Caco-2 (cell line): ENCODE measurements at regions not wholly inside any gene's neighbourhood (a gene's known extent, or its start where the extent isn't known, plus 50 kb on each side); places are given as distances from the start of the nearest gene placed in this dataset.

Experiments used
- BruUV-seq: library from RNA; stranded (reverse); fragments of 400-500 nt; replicated peaks from 2 replicates; lab custom pipeline; 2021; lab: Mats Ljungman, UMichigan
- CTCF ChIA-PET: fragments of 300-600 bp; sonication (Branson Sonifier 250); formaldehyde crosslinking; loops from one replicate; lab custom pipeline; 2022; ENCODE audit warnings: antibody characterized with exemption; lab: Charles Lee
- POLR2A ChIA-PET: fragments of 300-600 bp; sonication (Branson Sonifier 250); formaldehyde crosslinking; loops from one replicate; lab custom pipeline; 2022; ENCODE audit warnings: antibody characterized with exemption; lab: Charles Lee
- DNase-seq, 2 experiments: peaks; one replicate each; pipeline versions ENCODE4 v3.0.0 to v3.0.0-alpha.2; 2020 to 2022
- H3K27me3 ChIP-seq: replicated peaks from 2 replicates; pipeline ENCODE4 v1.6.0; 2011; ENCODE audit warnings: low read length; ENCODE audit not compliant: control insufficient read depth, insufficient read depth
- H3K36me3 ChIP-seq: 2 replicates; pipeline ENCODE4 v1.5.1; 2011; ENCODE audit warnings: low read length; ENCODE audit not compliant: control insufficient read depth, insufficient read depth
- H3K4me1 ChIP-seq: fragments of 250-450 bp; sonication (Bioruptor Pico); 2 replicates; pipeline ENCODE4 v1.5.1; 2020; ENCODE audit warnings: mild to moderate bottlenecking
- H3K4me3 ChIP-seq: 2 replicates; pipeline ENCODE4 v1.5.1; 2011; ENCODE audit warnings: low read depth, mild to moderate bottlenecking, control low read depth, low read length
- H3K9me3 ChIP-seq: fragments of 250-450 bp; sonication (Bioruptor Pico); 2 replicates; pipeline ENCODE4 v1.5.1; 2020; ENCODE audit warnings: mild to moderate bottlenecking, moderate library complexity
- H3K27ac Mint-ChIP-seq: one replicate; pipeline ENCODE4 v1.8.0; 2022; ENCODE audit warnings: mixed read lengths; ENCODE audit not compliant: unreplicated experiment
- H3K27me3 Mint-ChIP-seq: one replicate; pipeline ENCODE4 v1.8.0; 2022; ENCODE audit warnings: mixed read lengths; ENCODE audit not compliant: insufficient read depth, unreplicated experiment
- H3K36me3 Mint-ChIP-seq: one replicate; pipeline ENCODE4 v1.8.0; 2022; ENCODE audit warnings: mild to moderate bottlenecking, mixed read lengths; ENCODE audit not compliant: insufficient read depth, unreplicated experiment
- H3K4me1 Mint-ChIP-seq: one replicate; pipeline ENCODE4 v1.8.0; 2022; ENCODE audit warnings: low read depth, mixed read lengths; ENCODE audit not compliant: unreplicated experiment
- H3K4me3 Mint-ChIP-seq: one replicate; pipeline ENCODE4 v1.8.0; 2022; ENCODE audit warnings: mild to moderate bottlenecking, moderate library complexity, mixed read lengths; ENCODE audit not compliant: unreplicated experiment
- H3K9me3 Mint-ChIP-seq: one replicate; pipeline ENCODE4 v1.8.0; 2022; ENCODE audit warnings: mixed read lengths; ENCODE audit not compliant: unreplicated experiment
- CTCF ChIP-seq, 2 experiments: fragments of 200-600 bp in 1 of 2; IDR thresholded peaks; 1 replicate in 1 of 2; 2 replicates in 1 of 2; pipeline versions ENCODE4 v1.5.1 to v1.8.0; 2011 to 2022; ENCODE audit warnings: antibody characterized with exemption in 1 of 2, control low read depth in 1 of 2, inconsistent platforms in 1 of 2, low read depth in 1 of 2, low read length in 1 of 2, mild to moderate bottlenecking in 1 of 2, moderate library complexity in 1 of 2; ENCODE audit not compliant: insufficient read depth in 1 of 2, severe bottlenecking in 1 of 2, unreplicated experiment in 1 of 2
- intact Hi-C: fragments of 100-400 bp; cut with micrococcal nuclease; formaldehyde crosslinking; loops from one replicate; pipeline ENCODE4 v1.10.0; 2022; ENCODE audit not compliant: unreplicated experiment

GRCh38 chr21:23858878-23859277, 1748.4 kb downstream of the MRPL39 start:
- Mint-ChIP-seq H3K27me3 (peaks cover 7% of the 10 kb centered on the region), H3K9me3 (no peaks in the 10 kb centered on the region), H3K4me3 (no peak overlapping the region), H3K27ac (no peak overlapping the region), H3K36me3 (no peaks in the 10 kb centered on the region), H3K4me1 (no peaks in the 10 kb centered on the region)
- no TSS peak for BruUV-seq
- DNase-seq: no peak
- no peaks in the 10 kb centered on the region for H3K36me3 ChIP-seq
- no peaks in the 10 kb centered on the region for H3K4me1 ChIP-seq
- no peak for TF ChIP-seq CTCF (IDR thresholded peaks at IDR 0.05; ENCODE audit: insufficient read depth in 1 of 2, low read depth in 1 of 2, low read length in 1 of 2, severe bottlenecking in 1 of 2, unreplicated experiment in 1 of 2)
- no peaks in the 10 kb centered on the region for H3K9me3 ChIP-seq
- POLR2A ChIA-PET: no interaction called here
- CTCF ChIA-PET: no interaction called here
- H3K4me3 ChIP-seq: no peak overlapping the region
- no peaks in the 10 kb centered on the region for H3K27me3 ChIP-seq
- intact Hi-C loops: no loop called here

- Histone ChIP-seq H3K4me3 (no peak overlapping the region), H3K4me1 (no peaks in the 10 kb centered on the region), H3K27me3 (no peaks in the 10 kb centered on the region), H3K9me3 (no peaks in the 10 kb centered on the region), H3K36me3 (no peaks in the 10 kb centered on the region)
- ChIA-PET POLR2A (no interaction called here), CTCF (interaction anchor here (0.6 kb wide), 1 partner anchor 42 kb away, joined by 3 read pairs; no protein-coding TSS in a partner anchor)
- Mint-ChIP-seq H3K9me3 (no peaks in the 10 kb centered on the region), H3K27ac (no peak overlapping the region), H3K27me3 (no peaks in the 10 kb centered on the region), H3K4me3 (no peak overlapping the region), H3K36me3 (no peaks in the 10 kb centered on the region), H3K4me1 (no peaks in the 10 kb centered on the region)
- intact Hi-C loops: loop anchor here (1.0 kb wide), 1 partner anchor 114 kb away; no protein-coding TSS in a partner anchor
- DNase-seq: peak in 1 of 2 experiments; percentile 2
- BruUV-seq: no TSS peak
- peak in 1 of 2 experiments; percentile 32 for TF ChIP-seq CTCF (IDR thresholded peaks at IDR 0.05; ENCODE audit: insufficient read depth in 1 of 2, low read depth in 1 of 2, low read length in 1 of 2, severe bottlenecking in 1 of 2, unreplicated experiment in 1 of 2)
Measured at GRCh38 chr21:23853796-23854379, 1753.4 kb downstream of the MRPL39 start.

GRCh38 chr21:23837564-23837963, 1769.7 kb downstream of the MRPL39 start:
- intact Hi-C loops: no loop called here
- Histone ChIP-seq H3K36me3 (no peaks in the 10 kb centered on the region), H3K4me3 (no peak overlapping the region), H3K9me3 (no peaks in the 10 kb centered on the region), H3K4me1 (no peaks in the 10 kb centered on the region), H3K27me3 (no peaks in the 10 kb centered on the region)
- H3K4me1 Mint-ChIP-seq: no peaks in the 10 kb centered on the region
- no TSS peak for BruUV-seq
- ChIA-PET POLR2A (no interaction called here), CTCF (no interaction called here)
- DNase-seq: no peak
- no peak overlapping the region for H3K27ac Mint-ChIP-seq
- H3K9me3 Mint-ChIP-seq: peaks cover 11% of the 10 kb centered on the region
- no peaks in the 10 kb centered on the region for H3K27me3 Mint-ChIP-seq
- no peak for TF ChIP-seq CTCF (IDR thresholded peaks at IDR 0.05; ENCODE audit: insufficient read depth in 1 of 2, low read depth in 1 of 2, low read length in 1 of 2, severe bottlenecking in 1 of 2, unreplicated experiment in 1 of 2)
- no peaks in the 10 kb centered on the region for H3K36me3 Mint-ChIP-seq
- H3K4me3 Mint-ChIP-seq: no peak overlapping the region
